HT-29 (cell line): ENCODE measurements at regions not wholly inside any gene's neighbourhood (a gene's known extent, or its start where the extent isn't known, plus 50 kb on each side); places are given as distances from the start of the nearest gene placed in this dataset. TPM values are rescaled to one million over a fixed set of nuclear protein-coding genes. Genes with fewer than 3 reads are reported as not detected.

ENCODE experiments used
- small RNA-seq: library from RNA; depleted of rRNA; stranded (forward); fragments of <200 nt; gene quantifications from one replicate; pipeline ENCODE3, GENCODE V24; 2014

Small RNAs in the stretch of these regions (small RNA-seq; reads per million reads assigned to genes)
- gene MIR4283-1: not detected
